GM12801 (cell line): ENCODE measurements at regions not wholly inside any gene's neighbourhood (a gene's known extent, or its start where the extent isn't known, plus 50 kb on each side); places are given as distances from the start of the nearest gene placed in this dataset.

Source experiments
- CTCF ChIP-seq: IDR thresholded peaks from one replicate; pipeline ENCODE4 v1.5.1; 2011; ENCODE audit warnings: control low read depth; ENCODE audit not compliant: insufficient read length; ENCODE audit errors: extremely low read depth

GRCh38 chr10:113434315-113434714 is 118.5 kb upstream of the HABP2 start:
- TF ChIP-seq CTCF, result no peak

GRCh38 chr10:113434950-113435349 is 117.9 kb upstream of the HABP2 start:
- TF ChIP-seq CTCF, result no peak

- no peak for TF ChIP-seq CTCF
Observed at GRCh38 chr10:113435881-113436280, 117.0 kb upstream of the HABP2 start.

- no peak for TF ChIP-seq CTCF
Observed at GRCh38 chr10:113436851-113437250, 116.0 kb upstream of the HABP2 start.

GRCh38 chr10:113438652-113439051 is 114.2 kb upstream of the HABP2 start:
- TF ChIP-seq CTCF, result no peak

- no peak for TF ChIP-seq CTCF
Observed at GRCh38 chr10:113441220-113441619, 111.6 kb upstream of the HABP2 start.

GRCh38 chr10:113441686-113442270 is 111.1 kb upstream of the HABP2 start:
- no peak for TF ChIP-seq CTCF
